ENCODE measurements at regions not wholly inside any gene's neighbourhood (a gene's known extent, or its start where the extent isn't known, plus 50 kb on each side); places are given as distances from the start of the nearest gene placed in this dataset.

GRCh38 chr1:56193656-56194055, 385.7 kb downstream of the PLPP3 start:
- TF ChIP-seq CTCF (IDR thresholded peaks at IDR 0.05 in 8 of 11, conservative IDR thresholded peaks at IDR 0.05 in 3 of 11) (no peak), POLR2A (IDR thresholded peaks at IDR 0.05) (no peak)
